WTC11 (cell line): ENCODE measurements at regions not wholly inside any gene's neighbourhood (a gene's known extent, or its start where the extent isn't known, plus 50 kb on each side); places are given as distances from the start of the nearest gene placed in this dataset.

Experiments
- FOXK1 ChIP-seq: sonication (generic); formaldehyde crosslinking; IDR thresholded peaks from 2 replicates; pipeline ENCODE4 v1.8.0; 2022; ENCODE audit warnings: mild to moderate bottlenecking, moderate library complexity, missing genetic modification reagents
- MYBL2 ChIP-seq: sonication (generic); formaldehyde crosslinking; IDR thresholded peaks from 2 replicates; pipeline ENCODE4 v1.8.1; 2023; ENCODE audit warnings: mild to moderate bottlenecking, moderate library complexity, missing genetic modification reagents
- NFE2L1 ChIP-seq: sonication (generic); formaldehyde crosslinking; IDR thresholded peaks from 2 replicates; pipeline ENCODE4 v1.8.1; 2023; ENCODE audit warnings: missing genetic modification reagents
- TEAD1 ChIP-seq: sonication (generic); formaldehyde crosslinking; IDR thresholded peaks from 2 replicates; pipeline ENCODE4 v1.8.0; 2022; ENCODE audit warnings: mild to moderate bottlenecking, missing genetic modification reagents
- TEAD4 ChIP-seq: sonication (generic); formaldehyde crosslinking; IDR thresholded peaks from 2 replicates; pipeline ENCODE4 v1.8.0; 2022; ENCODE audit warnings: mild to moderate bottlenecking, missing genetic modification reagents
- ZNF232 ChIP-seq: sonication (generic); formaldehyde crosslinking; IDR thresholded peaks from 2 replicates; pipeline ENCODE4 v1.8.0; 2022; ENCODE audit warnings: mild to moderate bottlenecking, missing genetic modification reagents
- TF ChIP-seq, protein P1 (sequence below): fragments of 200-600 bp; IDR thresholded peaks from 2 replicates; pipeline ENCODE4 v1.8.0; 2022; ENCODE audit warnings: antibody characterized with exemption
- TF ChIP-seq, protein P2 (sequence below): sonication (generic); formaldehyde crosslinking; conservative IDR thresholded peaks from 2 replicates; pipeline ENCODE4 v1.8.1; 2022; ENCODE audit warnings: mild to moderate bottlenecking, missing genetic modification reagents
- TF ChIP-seq, protein P3 (sequence below): sonication (generic); formaldehyde crosslinking; IDR thresholded peaks from 2 replicates; pipeline ENCODE4 v1.8.1; 2022; ENCODE audit warnings: low read depth, missing genetic modification reagents, borderline replicate concordance
- TF ChIP-seq, protein P4 (sequence below): sonication (generic); formaldehyde crosslinking; IDR thresholded peaks from 2 replicates; pipeline ENCODE4 v1.8.1; 2023; ENCODE audit warnings: mild to moderate bottlenecking, missing genetic modification reagents, moderate library complexity
- TF ChIP-seq, protein P5 (sequence below): sonication (generic); formaldehyde crosslinking; IDR thresholded peaks from 2 replicates; pipeline ENCODE4 v1.8.1; 2023; ENCODE audit warnings: mild to moderate bottlenecking, missing genetic modification reagents, moderate library complexity
- TF ChIP-seq, protein P6 (sequence below): sonication (generic); formaldehyde crosslinking; IDR thresholded peaks from 2 replicates; pipeline ENCODE4 v1.8.0; 2022; ENCODE audit warnings: mild to moderate bottlenecking, missing genetic modification reagents

DNA sequence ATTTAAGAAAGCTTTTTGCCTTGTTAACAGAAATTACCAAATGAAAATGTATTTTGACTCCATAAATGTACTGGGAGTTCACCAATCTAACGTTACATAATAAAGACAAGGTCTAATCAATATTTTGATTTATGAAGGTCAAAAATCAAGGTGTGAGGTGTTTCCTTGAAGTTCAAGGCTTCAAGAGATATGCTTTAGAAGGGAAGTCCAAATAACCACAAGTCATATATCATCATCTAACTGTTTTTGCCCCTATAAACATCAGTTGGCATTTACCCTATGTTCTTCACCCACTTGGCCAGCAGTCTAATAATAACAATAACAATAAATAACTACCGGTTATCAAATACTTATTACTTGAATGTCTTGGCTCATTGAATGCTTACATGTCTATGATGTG lies 196.1 kb upstream of the ID2 start:
- TF ChIP-seq, protein P1, sequence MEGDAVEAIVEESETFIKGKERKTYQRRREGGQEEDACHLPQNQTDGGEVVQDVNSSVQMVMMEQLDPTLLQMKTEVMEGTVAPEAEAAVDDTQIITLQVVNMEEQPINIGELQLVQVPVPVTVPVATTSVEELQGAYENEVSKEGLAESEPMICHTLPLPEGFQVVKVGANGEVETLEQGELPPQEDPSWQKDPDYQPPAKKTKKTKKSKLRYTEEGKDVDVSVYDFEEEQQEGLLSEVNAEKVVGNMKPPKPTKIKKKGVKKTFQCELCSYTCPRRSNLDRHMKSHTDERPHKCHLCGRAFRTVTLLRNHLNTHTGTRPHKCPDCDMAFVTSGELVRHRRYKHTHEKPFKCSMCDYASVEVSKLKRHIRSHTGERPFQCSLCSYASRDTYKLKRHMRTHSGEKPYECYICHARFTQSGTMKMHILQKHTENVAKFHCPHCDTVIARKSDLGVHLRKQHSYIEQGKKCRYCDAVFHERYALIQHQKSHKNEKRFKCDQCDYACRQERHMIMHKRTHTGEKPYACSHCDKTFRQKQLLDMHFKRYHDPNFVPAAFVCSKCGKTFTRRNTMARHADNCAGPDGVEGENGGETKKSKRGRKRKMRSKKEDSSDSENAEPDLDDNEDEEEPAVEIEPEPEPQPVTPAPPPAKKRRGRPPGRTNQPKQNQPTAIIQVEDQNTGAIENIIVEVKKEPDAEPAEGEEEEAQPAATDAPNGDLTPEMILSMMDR, result no peak
- TF ChIP-seq NFE2L1, result no peak
- TF ChIP-seq TEAD4 (CRISPR knock-in tag), result no peak
- no peak for TF ChIP-seq MYBL2
- TF ChIP-seq, protein P2, sequence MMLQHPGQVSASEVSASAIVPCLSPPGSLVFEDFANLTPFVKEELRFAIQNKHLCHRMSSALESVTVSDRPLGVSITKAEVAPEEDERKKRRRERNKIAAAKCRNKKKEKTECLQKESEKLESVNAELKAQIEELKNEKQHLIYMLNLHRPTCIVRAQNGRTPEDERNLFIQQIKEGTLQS (CRISPR knock-in tag), result no peak
- TF ChIP-seq, protein P3, sequence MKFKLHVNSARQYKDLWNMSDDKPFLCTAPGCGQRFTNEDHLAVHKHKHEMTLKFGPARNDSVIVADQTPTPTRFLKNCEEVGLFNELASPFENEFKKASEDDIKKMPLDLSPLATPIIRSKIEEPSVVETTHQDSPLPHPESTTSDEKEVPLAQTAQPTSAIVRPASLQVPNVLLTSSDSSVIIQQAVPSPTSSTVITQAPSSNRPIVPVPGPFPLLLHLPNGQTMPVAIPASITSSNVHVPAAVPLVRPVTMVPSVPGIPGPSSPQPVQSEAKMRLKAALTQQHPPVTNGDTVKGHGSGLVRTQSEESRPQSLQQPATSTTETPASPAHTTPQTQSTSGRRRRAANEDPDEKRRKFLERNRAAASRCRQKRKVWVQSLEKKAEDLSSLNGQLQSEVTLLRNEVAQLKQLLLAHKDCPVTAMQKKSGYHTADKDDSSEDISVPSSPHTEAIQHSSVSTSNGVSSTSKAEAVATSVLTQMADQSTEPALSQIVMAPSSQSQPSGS (CRISPR knock-in tag), result no peak
- no peak for TF ChIP-seq FOXK1
- TF ChIP-seq, protein P4, sequence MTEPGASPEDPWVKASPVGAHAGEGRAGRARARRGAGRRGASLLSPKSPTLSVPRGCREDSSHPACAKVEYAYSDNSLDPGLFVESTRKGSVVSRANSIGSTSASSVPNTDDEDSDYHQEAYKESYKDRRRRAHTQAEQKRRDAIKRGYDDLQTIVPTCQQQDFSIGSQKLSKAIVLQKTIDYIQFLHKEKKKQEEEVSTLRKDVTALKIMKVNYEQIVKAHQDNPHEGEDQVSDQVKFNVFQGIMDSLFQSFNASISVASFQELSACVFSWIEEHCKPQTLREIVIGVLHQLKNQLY (CRISPR knock-in tag), result no peak
- TF ChIP-seq, protein P5, sequence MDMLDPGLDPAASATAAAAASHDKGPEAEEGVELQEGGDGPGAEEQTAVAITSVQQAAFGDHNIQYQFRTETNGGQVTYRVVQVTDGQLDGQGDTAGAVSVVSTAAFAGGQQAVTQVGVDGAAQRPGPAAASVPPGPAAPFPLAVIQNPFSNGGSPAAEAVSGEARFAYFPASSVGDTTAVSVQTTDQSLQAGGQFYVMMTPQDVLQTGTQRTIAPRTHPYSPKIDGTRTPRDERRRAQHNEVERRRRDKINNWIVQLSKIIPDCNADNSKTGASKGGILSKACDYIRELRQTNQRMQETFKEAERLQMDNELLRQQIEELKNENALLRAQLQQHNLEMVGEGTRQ (CRISPR knock-in tag), result no peak
- TF ChIP-seq, protein P6, sequence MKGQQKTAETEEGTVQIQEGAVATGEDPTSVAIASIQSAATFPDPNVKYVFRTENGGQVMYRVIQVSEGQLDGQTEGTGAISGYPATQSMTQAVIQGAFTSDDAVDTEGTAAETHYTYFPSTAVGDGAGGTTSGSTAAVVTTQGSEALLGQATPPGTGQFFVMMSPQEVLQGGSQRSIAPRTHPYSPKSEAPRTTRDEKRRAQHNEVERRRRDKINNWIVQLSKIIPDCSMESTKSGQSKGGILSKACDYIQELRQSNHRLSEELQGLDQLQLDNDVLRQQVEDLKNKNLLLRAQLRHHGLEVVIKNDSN (CRISPR knock-in tag), result no peak
- no peak for TF ChIP-seq ZNF232 (CRISPR knock-in tag)
- TF ChIP-seq TEAD1 (CRISPR knock-in tag), result no peak
